ELF-1 (cell line): ENCODE measurements at regions not wholly inside any gene's neighbourhood (a gene's known extent, or its start where the extent isn't known, plus 50 kb on each side); places are given as distances from the start of the nearest gene placed in this dataset.

Experiments used
- DNase-seq: peaks from one replicate; pipeline ENCODE4 v3.0.0-alpha.2; 2016; ENCODE audit warnings: low read depth, low spot score

GRCh38 chr2:66794551-66794950 lies 359.6 kb downstream of the MEIS1 start:
- no peak for DNase-seq

GRCh38 chr2:66802877-66803276 lies 368.0 kb downstream of the MEIS1 start:
- no peak for DNase-seq

GRCh38 chr2:66803726-66804125 lies 368.8 kb downstream of the MEIS1 start:
- DNase-seq, result no peak

GRCh38 chr2:66805016-66805865 lies 370.3 kb downstream of the MEIS1 start:
- peak; percentile 23 for DNase-seq

- no peak for DNase-seq
Observed at GRCh38 chr2:66805968-66806367, 371.0 kb downstream of the MEIS1 start.

GRCh38 chr2:66813525-66813924 lies 378.6 kb downstream of the MEIS1 start:
- DNase-seq, result no peak

GRCh38 chr2:66813976-66814375 lies 379.1 kb downstream of the MEIS1 start:
- DNase-seq, result no peak

- no peak for DNase-seq
Observed at GRCh38 chr2:66814916-66815315, 380.0 kb downstream of the MEIS1 start.

GRCh38 chr2:66815886-66816285 lies 381.0 kb downstream of the MEIS1 start:
- no peak for DNase-seq

- DNase-seq, result no peak
Observed at GRCh38 chr2:66821168-66821567, 386.2 kb downstream of the MEIS1 start.

GRCh38 chr2:66822186-66822585 lies 387.3 kb downstream of the MEIS1 start:
- DNase-seq, result no peak

- no peak for DNase-seq
Observed at GRCh38 chr2:66824926-66825325, 390.0 kb downstream of the MEIS1 start.

- peak; percentile 49 for DNase-seq
Observed at GRCh38 chr2:66827851-66828250, 392.9 kb downstream of the MEIS1 start.

- no peak for DNase-seq
Observed at GRCh38 chr2:66828876-66829275, 394.0 kb downstream of the MEIS1 start.

- no peak for DNase-seq
Observed at GRCh38 chr2:66830881-66831280, 396.0 kb downstream of the MEIS1 start.

- no peak for DNase-seq
Observed at GRCh38 chr2:66832646-66833435, 397.9 kb downstream of the MEIS1 start.

GRCh38 chr2:66834859-66835258 lies 399.9 kb downstream of the MEIS1 start:
- no peak for DNase-seq

- DNase-seq, result no peak
Observed at GRCh38 chr2:66836851-66837250, 401.9 kb downstream of the MEIS1 start.

GRCh38 chr2:66839551-66840320 lies 404.8 kb downstream of the MEIS1 start:
- DNase-seq, result no peak

GRCh38 chr2:66840321-66841002 lies 405.5 kb downstream of the MEIS1 start:
- no peak for DNase-seq

- DNase-seq, result no peak
Observed at GRCh38 chr2:66843847-66844246, 408.9 kb downstream of the MEIS1 start.

- no peak for DNase-seq
Observed at GRCh38 chr2:66845307-66845706, 410.4 kb downstream of the MEIS1 start.
